NCI-H524 treated with DMSO at 0.1 percent for 48 hours (cell line): ENCODE measurements at regions not wholly inside any gene's neighbourhood (a gene's known extent, or its start where the extent isn't known, plus 50 kb on each side); places are given as distances from the start of the nearest gene placed in this dataset.
"Not testable (repeated sequence)": the region's sequence is repeated elsewhere in the genome, so short reads cannot be mapped to it uniquely, and the experiment has no call there.

Experiments
- DNase-seq: peaks from one replicate; lab custom pipeline; 2025; lab: John Stamatoyannopoulos, UW

DNA sequence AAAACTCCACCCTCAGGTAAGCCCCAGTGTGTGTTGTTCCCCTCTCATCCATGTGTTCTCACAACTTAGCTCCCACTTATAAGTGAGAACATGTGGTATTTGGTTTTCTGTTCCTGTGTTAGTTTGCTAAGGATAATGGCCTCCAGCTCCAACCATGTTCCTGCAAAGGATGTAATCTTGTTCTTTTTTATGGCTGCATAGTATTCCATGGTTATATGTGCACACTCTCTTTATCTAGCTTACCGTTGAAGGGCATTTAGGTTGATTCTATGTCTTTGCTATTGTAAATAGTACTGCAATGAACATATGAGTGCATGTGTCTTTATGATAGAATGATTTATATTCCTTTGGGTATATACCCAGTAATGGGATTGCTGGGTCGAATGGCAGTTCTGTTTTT, 124.4 kb upstream of the RANBP3L start:
- DNase-seq, result not testable (repeated sequence)

DNA sequence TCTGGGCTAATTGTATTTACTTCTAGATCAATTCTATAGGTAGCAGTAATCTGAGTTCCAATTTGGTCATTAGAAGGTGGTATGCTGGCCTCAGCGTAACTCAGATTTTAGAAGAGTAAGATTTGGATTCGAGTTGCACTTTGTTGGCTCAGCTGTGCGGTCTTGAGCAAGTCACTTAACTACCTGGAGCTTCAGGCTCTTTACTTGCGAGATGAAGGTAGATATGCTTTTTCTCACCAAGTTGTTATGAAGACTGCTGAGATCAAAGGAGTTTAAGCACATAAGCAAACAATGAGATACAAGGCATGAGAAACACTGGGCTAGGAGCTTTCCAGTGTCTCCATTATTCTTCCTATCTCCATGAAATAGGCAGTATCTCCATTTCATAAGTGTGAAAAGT, 133.8 kb upstream of the RANBP3L start:
- DNase-seq, result no peak

DNA sequence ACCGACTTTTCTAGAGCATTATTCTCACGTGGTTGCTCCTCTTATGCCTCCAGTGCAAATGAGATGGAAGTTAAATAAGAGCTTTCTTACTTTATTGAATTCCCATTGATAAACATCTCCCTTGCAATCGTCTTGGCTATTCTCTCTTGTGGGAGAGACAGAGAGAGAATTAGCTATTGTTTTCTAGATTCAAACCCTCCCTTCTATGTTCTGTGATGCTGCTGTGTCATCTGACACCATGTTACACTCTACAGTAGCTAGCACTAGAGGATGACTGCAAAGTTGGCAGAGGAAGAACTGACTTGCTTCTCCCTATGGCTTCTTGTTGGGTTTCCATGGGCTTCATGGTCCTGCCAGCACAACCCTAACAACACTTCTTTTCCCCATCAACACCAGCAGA, 134.6 kb upstream of the RANBP3L start:
- no peak for DNase-seq

DNA sequence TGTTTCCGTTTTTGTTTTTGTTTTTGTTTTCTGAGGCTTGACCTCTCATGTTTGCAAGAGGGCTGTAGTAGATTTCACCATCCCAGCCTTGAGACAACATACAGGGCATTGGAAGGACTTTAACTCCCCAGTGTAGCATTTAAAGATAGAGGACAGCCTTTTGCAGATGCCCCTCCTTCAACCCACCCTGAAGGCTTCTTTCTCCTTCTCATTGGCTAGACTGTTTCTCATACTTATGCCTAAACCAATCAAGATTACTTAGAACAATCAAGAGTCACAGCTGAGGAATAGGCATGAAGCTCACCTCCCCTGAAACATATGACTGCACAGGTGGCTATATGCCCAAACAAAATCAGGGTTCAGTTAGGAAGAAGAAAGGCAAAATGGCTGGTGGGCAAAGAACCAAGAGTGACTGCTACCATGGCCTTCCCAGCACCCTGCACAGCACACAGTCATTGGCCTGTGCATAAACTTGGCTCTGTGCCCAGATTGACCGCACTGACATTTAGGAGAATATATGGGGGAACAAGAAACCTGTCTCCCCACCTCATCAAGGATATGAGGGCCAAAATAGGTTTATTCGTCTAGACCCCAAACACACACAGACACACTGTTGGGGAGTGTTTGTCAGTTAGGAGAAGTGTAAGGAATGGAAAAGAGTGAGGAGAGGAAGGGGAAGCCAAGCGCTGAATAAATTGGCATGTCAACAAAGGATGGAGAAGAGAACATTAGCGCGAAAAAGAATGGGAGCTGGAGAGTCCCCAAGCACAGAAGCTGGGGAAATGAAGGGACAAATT, 137.3 kb upstream of the RANBP3L start:
- DNase-seq, result no peak

DNA sequence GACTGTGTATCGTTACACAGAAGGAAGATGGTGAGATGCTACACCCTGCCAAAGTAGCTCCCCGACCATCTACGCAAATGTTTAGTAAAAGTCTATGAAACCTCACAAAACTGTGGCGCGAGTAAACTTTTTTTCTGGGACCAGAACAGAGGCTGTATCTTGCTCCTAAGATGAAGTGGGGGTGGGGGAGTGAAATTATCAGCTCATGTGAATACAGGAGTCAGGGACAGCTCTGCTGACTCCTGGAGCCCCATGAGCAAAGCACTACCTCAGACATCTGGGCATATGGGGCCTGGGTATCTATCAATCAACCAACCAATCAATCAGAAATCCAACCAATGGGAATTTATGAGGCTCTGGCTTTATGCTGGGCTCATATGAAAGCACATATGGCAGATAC, 138.6 kb upstream of the RANBP3L start:
- DNase-seq, result no peak

DNA sequence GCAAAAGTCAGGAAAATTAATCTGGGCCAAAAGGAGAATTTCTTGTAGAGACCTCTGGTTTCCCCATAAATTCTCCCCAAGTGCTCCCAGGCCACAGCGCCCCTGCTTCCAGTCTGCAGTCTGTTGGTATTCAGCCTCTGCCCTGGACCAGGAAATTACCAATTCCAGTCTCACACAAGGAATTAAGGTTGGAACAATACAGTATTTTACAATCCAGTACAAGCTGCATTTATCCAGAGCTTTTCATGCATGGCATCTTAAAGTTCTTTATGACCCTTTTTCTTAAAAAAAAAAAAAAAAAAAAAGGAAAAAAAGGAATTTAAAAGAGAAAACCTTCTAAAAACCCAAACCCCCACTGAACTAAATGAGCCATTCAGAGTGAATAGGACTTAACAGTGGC, 139.6 kb upstream of the RANBP3L start:
- DNase-seq, result no peak

DNA sequence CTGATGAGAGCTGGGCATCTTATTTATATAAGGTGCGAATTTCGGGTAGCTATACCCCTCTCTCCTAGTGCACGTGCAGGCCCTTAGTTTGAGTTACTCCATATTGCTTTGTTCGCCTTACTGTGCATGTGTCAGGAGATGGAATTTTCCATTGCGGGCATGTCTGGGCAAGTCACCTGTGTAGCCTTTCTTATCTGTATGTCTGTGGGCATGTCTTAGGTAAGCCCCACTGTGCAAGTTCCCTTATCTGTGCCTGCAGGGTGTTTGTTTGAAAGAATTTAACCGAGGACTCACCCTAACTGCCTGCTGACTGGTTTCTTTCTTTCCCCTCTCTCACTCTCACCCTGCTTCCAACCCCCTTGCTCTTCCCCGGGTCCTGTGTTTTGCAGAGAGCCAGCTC, 140.7 kb upstream of the RANBP3L start:
- no peak for DNase-seq

DNA sequence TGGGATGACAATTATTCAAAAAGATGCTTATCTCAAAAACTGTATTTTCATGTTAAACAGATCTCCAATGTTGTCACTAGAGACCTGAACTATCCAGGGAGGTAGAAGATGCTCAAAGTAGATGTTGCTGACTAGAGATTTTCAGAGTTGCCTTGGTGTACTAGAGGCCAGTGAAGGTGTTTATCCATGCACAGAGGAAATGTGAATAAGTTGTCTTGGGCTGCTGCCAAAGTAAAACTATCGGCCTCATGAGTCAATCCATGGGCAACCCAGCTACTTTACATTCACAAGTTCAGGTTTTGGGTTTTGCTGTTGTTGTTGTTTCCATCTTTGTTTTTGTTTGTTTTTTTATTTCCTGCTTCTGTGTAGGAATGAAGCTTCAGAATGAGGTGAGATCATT, 141.1 kb upstream of the RANBP3L start:
- DNase-seq, result no peak

DNA sequence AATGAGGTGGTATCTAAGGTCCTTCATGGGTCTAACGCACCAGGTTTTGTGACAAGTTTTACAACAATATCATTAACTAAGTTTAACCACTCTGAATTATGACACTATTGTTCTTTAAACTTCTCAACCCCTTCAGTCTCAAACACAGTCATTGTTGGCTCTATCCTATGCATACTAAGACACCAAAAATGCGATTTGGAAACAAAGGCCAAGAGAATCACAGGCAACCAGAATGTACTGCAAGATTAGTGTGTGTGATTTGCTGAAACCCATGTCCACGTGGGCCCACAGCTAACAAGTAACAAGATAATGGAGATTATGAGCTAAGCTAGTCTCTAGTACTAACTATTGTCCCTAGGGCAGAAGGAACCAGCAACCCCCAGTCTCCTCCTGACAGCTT, 142.2 kb upstream of the RANBP3L start:
- DNase-seq, result no peak

DNA sequence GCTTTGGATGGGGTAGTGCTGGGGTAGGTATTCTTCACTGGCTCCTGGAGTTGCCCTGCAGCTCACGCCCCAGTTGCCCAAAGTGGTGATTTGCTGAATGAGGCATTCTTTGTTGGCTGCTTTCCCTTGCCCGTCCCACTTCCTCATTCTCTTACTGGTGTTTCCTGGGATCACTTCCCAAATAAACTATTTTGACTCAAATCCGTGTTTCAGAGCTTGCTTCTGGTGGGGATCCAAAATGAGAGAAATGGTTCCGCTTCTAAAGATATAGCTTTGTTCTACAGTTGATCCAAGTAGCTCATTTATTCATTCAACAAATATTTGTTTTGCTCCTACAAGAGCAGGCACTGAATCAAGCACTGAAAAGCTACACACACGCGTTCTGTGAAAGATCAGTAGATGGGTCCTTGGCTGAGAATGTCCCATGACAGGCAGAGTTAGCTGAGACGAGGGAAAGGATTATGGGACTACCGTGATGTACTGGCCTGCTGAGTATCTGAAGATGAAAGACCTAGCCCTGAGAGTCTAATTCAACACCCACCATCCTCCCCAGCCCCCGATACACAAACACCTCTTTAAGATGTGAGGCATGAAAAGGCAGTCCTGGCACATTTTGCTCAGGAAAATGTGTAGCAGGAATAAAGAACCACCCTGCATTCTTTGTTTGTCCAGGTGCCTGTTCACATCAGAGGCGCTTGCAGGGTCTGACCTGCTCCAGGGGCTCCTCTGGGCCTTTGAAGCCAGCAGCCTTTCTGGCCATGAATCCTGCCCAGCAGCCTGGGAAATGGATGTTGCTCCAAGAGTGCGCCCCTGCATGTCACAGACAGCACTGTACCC, 143.1 kb upstream of the RANBP3L start:
- DNase-seq, result no peak

DNA sequence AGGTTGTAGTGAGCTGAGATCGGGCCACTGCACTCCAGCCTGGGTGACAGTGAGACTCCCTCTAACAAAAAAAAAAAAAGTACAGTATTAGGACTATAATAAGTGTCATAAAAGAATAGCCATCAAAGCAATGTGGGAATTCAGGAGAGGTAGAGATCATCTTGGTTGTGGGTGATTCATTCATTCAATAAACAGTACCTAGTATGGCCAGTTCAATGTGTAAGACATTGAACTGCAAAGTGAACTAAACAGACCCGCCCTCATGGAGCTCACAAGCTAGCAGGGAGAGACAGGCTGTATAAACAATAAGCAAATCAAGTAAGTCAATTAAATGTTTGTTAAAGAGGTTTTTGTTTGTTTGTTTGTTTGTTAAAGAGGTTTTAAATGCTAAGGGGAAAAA, 146.1 kb upstream of the RANBP3L start:
- DNase-seq, result no peak

DNA sequence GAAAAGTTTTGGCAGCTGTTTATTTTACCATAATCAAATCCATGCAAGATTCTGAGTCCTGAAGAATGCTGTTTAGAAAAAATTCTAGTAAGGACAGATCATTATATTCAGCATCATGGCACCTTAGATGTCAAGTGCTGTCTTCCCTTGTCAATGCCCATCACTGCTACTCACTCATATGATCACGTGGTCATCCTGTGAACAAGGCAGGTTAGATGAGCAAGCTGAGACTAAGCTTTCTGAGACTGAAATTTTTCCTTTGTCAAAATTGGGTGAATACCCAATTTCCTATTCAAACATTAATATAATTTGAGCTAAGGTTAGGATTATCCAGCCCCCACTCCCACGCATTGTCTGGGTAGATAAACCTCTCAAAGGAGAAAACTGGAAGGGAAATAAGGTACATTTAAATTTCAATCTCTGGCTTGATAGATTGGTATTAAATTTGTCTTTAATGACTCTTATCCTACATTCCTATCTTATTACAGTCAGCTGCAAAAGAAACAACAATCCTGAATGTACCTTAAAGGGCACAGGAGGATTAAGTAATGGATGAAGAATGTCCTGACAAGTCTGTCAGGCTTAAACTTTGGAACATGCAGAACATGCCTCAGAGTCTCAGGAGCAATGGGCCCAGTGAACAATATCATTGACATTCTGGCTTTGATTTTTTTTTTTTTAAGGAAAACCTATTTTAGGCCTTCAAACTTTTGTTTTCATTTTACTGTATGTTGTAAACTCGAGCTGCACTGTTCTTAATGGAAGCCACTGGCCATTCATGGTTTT, 148.7 kb upstream of the RANBP3L start:
- DNase-seq, result no peak

DNA sequence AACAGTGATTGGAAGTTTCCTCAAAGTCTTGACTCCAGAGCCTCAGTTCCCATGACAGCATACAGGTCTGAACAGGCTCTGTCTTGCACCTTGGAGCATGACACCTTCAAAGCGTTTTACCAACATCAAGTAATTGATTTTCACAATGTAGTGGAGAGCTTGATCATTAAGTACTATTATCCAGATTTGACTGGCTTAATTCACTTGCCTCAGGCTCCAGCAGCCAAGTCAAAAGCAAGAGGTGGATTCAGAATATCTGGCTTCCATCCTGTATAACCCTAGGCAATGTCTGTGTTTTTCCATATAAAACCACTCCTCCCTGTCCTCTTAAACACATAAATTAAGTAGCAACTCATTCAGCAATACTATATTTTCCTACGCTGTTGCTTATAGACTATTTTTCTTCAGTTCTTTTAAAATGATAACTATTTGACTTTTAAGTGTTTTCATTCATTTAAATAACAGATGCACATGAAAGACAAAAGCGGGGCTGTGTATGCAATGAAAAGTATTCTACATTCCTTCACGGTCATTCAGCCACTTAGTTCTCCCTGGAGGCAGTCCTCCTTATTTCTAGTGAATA, 150.8 kb upstream of the RANBP3L start:
- DNase-seq, result no peak

DNA sequence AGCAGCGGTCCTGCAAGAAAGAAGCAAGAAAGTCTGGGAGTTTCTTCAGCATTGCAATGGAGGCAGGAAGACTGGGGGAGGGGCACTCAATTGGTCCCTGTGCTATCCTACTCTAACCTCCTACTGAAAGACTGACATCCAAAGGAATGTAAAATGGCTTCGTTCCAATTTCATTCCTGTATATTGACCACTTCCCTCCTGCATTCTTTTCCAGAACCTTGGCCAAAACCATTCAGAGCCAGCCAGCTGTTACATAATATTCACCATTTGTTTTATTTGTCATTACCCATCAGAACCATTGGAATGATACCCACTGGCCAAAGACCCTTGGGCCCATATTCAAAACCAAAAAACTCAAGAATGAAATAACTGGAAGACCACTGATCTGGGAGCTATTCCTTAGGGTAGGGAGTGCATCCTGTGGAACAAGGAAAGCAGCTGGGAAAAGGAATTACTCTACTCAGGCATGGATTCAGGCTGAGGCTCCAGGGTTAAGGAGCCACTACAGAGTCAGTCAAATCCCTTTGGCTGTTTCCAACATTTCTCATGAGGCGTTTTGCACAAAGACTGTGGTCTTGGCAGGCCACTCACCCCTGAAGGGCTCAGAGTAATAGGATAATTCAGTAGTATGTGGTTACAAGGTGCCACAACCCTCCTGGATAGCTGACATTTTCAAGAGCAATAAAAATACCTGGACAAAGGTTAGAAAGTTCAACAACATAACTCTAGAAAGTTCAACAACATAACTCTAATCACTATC, 148.7 kb upstream of the SLC1A3 start:
- DNase-seq, result no peak

DNA sequence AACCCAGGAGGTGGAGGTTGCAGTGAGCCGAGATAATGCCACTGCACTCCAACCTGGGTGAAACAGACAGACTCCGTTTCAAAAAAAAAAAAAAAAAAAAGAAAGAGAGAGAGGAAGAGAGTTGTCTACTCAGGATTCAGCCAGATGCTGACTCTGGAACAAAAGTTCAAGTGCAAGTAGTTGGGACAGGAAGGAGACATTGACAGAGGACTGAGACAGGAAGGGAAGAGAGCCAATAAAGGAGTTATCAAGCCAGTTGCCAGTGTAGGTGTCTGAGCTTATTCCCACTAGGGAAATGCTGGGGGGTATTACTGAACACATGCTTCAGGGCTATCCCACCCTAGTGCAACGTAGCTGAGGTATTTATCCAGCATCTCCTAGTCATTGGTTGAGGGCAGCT, 147.7 kb upstream of the SLC1A3 start:
- no peak for DNase-seq

DNA sequence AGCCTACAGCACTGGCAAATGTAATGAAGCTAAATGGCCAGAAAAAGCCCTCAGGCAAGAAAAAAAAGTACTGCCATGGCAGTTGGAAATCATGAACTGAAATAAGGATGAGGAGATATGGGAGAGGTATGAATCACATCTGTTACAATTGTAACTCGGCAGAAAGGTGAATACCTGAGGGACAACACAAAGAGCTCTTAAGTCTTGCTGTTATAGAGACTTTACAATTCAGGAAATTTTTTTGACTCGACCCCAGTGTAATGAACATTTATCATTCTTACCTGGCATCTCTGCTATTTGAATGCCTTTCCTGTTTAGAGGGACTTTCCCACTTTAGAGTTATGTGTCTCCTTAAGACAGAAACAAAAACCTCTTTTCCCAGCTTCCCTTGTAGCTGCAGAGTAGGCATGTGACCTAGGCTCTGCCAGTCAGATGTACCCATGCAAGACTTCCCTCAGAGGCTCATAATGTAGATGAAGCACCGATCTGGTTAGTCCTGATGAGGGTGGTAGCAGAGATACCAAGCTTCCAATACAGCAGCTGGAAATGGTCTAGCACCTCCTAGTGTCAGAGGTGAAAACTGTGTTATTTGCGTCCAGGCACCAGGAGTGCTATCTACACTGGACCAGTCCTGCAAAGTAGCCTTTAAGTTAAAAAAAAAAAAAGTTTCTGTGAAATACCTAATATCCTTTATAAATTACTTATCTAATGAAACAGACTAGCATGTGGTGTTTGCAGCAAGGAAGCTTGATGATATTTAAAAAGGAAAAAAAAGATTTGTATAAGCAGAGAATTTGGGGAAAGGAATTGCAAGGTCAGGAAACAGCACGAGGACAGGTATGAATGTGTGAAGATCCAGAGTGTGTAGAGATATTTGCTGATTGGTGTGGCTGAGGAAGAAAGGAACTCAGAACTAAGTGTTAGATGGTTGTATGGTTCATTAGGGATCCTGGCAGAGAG, 146.9 kb upstream of the SLC1A3 start:
- DNase-seq, result no peak

DNA sequence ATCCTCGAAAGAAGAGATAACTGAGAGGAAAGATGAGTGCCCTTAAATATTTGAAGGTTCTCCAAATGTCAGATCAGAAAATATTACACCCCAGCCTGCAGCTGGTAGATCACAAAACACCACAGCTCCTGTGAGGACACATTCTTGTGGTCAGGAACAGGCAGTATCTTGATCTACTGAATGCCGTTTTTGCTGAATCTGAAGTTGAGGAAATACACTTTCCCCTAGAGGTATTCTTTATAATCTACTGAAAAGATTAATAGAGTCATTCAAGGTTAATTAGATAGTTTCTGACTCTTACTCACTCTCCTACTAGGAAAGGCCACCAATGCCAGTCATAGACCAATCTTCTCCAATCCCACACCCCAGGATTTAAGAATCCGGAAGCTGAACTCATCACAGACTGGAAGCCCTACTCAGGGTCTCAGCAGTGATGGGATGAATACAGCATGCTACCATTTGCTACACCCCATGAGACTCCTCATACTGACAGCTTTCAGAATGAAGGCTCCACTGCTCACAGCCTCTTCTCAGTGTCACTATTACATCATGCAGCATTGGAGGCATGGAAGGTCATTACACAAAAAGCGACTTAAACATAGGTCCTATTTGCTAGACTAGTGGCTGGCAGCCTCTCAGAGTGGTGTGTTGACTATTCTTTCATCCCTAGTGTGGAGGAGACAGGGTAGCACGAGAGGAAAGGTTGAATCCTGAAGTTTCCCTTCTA, 143.9 kb upstream of the SLC1A3 start:
- DNase-seq, result no peak

DNA sequence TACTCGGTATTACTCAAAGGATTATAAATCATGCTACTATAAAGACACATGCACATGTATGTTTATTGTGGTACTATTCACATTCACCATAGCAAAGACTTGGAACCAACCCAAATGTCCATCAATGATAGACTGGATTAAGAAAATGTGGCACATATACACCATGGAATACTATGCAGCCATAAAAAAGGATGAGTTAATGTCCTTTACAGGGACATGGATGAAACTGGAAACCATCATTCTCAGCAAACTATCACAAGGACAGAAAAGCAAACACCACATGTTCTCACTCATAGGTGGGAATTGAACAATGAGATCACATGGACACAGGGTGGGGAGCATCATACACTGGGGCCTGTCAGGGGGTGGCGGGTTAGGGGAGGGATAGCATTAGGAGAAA, 130.5 kb upstream of the SLC1A3 start:
- DNase-seq, result not testable (repeated sequence)

DNA sequence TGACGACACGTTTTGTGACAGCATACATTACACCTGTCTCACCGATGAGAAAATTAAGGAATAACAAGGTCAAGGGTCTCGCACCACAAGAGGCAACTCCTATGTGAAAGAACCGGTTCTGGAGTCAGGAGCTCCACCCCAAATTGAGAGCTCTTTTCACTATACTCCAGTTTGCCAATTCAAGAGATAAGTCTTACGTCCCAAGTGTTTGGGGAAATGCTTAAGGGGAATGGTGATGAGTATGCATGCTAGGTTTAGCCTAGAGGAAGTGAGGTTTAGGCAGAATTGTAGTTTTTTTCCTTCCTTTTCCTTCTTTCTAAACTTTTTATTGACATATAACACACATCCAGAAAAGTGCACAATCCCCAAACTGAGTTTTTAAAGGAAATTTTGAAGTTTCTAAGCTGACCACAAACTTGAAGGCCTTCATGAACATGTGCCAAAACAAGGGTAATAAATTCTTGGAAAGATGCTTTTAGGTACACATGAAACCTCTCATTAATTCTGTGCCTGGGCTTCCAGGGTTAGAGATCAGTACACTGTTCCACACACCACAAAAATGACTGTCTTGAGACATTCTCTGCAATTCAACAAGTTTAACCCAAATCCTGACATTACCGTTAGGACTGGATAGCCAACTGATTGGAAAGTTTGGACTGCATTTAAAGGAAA, 127.6 kb upstream of the SLC1A3 start:
- DNase-seq, result no peak
